H1 (cell line): ENCODE measurements at regions not wholly inside any gene's neighbourhood (a gene's known extent, or its start where the extent isn't known, plus 50 kb on each side); places are given as distances from the start of the nearest gene placed in this dataset.

Experiments
- CTCF ChIA-PET: fragments of 300-600 bp; sonication (Branson Sonifier 250); formaldehyde crosslinking; loops from one replicate; lab custom pipeline; 2021; ENCODE audit not compliant: partially characterized antibody; lab: Charles Lee
- POLR2A ChIA-PET: fragments of 300-600 bp; sonication (Branson Sonifier 250); formaldehyde crosslinking; loops from one replicate; lab custom pipeline; 2021; ENCODE audit warnings: inconsistent platforms; ENCODE audit not compliant: partially characterized antibody; lab: Charles Lee
- DNase-seq, 2 experiments: peaks; one replicate each; pipeline versions ENCODE4 v3.0.0 to v3.0.0-alpha.2; 2010 to 2022; ENCODE audit warnings: low spot score in 2 of 2, low read depth in 1 of 2, mixed read lengths in 1 of 2
- FAIRE-seq: peaks from 2 replicates; lab custom pipeline; 2011; peaks lifted over from hg19 to GRCh38; lab: Jason Lieb, UNC
- H2AFZ ChIP-seq: 2 replicates; pipeline ENCODE4 v1.8.1; 2012; ENCODE audit warnings: low read length, inconsistent platforms
- H2AK5ac ChIP-seq: 2 replicates; pipeline ENCODE4 v1.6.1; 2013; ENCODE audit warnings: low read depth, low read length
- H2BK120ac ChIP-seq: replicated peaks from 2 replicates; pipeline ENCODE3; 2013; ENCODE audit warnings: low read depth, low read length, inconsistent platforms
- H2BK12ac ChIP-seq: 2 replicates; pipeline ENCODE4 v1.6.1; 2013; ENCODE audit warnings: low read depth, low read length
- H2BK15ac ChIP-seq: 2 replicates; pipeline ENCODE4 v1.6.1; 2013; ENCODE audit warnings: low read length
- H2BK20ac ChIP-seq: 2 replicates; pipeline ENCODE4 v1.6.1; 2013; ENCODE audit warnings: low read length
- H2BK5ac ChIP-seq: 2 replicates; pipeline ENCODE4 v1.6.1; 2013; ENCODE audit warnings: low read depth, low read length
- H3K14ac ChIP-seq: 2 replicates; pipeline ENCODE4 v1.6.1; 2013; ENCODE audit warnings: inconsistent platforms; ENCODE audit not compliant: insufficient read length
- H3K18ac ChIP-seq: 2 replicates; pipeline ENCODE4 v1.6.1; 2013; ENCODE audit warnings: low read length; ENCODE audit errors: extremely low read depth
- H3K23ac ChIP-seq: 2 replicates; pipeline ENCODE4 v1.6.1; 2013; ENCODE audit warnings: inconsistent platforms; ENCODE audit not compliant: insufficient read length
- H3K23me2 ChIP-seq: 2 replicates; pipeline ENCODE4 v1.6.1; 2013; ENCODE audit warnings: low read depth, low read length
- H3K27ac ChIP-seq: 2 replicates; pipeline ENCODE4 v1.6.1; 2011; ENCODE audit warnings: low read depth, low read length, inconsistent platforms
- H3K27me3 ChIP-seq, 4 experiments: replicated peaks in 1 of 4; 1 replicate in 1 of 4; 2 replicates in 3 of 4; pipeline versions ENCODE4 v1.6.1 to v1.8.1; 2011 to 2013; ENCODE audit warnings: low read length in 3 of 4, mild to moderate bottlenecking in 3 of 4, inconsistent platforms in 2 of 4, mixed read lengths in 2 of 4, moderate library complexity in 1 of 4; ENCODE audit not compliant: control insufficient read depth in 3 of 4, insufficient read depth in 3 of 4; ENCODE audit errors: extremely low read depth in 1 of 4
- H3K36me3 ChIP-seq, 4 experiments: 2 replicates each; pipeline versions ENCODE4 v1.6.1 to v1.8.1; 2011 to 2013; ENCODE audit warnings: mild to moderate bottlenecking in 4 of 4, low read length in 3 of 4, moderate library complexity in 2 of 4, control low read depth in 1 of 4, inconsistent platforms in 1 of 4; ENCODE audit not compliant: insufficient read depth in 4 of 4, control insufficient read depth in 2 of 4
- H3K4ac ChIP-seq: replicated peaks from 2 replicates; pipeline ENCODE3; 2013; ENCODE audit warnings: low read length, low read depth, mixed read lengths, inconsistent platforms; ENCODE audit not compliant: insufficient read length
- H3K4me1 ChIP-seq, 4 experiments: replicated peaks in 1 of 4; 1 replicate in 1 of 4; 2 replicates in 3 of 4; pipeline versions ENCODE4 v1.6.1 to v1.8.1; 2011 to 2013; ENCODE audit warnings: low read length in 3 of 4, inconsistent platforms in 2 of 4, mixed read lengths in 1 of 4; ENCODE audit not compliant: insufficient read depth in 4 of 4, control insufficient read depth in 3 of 4
- H3K4me2 ChIP-seq, 2 experiments: 2 replicates each; pipeline versions ENCODE4 v1.6.1 to v1.8.1; 2011 to 2013; ENCODE audit warnings: low read depth in 2 of 2, low read length in 2 of 2, control low read depth in 1 of 2, inconsistent platforms in 1 of 2, mild to moderate bottlenecking in 1 of 2; ENCODE audit not compliant: insufficient read depth in 1 of 2
- H3K4me3 ChIP-seq, 4 experiments: fragments of 200-600, 300-600 bp in 1 of 4; sonication (generic), shearing (Covaris generic), sonication (Bioruptor Twin) in 1 of 4; 2 replicates each; pipeline versions ENCODE4 v1.5.1 to v1.8.1; 2011 to 2016; ENCODE audit warnings: low read length in 4 of 4, low read depth in 3 of 4, control low read depth in 2 of 4, inconsistent platforms in 2 of 4, mild to moderate bottlenecking in 2 of 4, mixed read lengths in 1 of 4, moderate library complexity in 1 of 4; ENCODE audit not compliant: insufficient read depth in 2 of 4; ENCODE audit errors: extremely low read depth in 1 of 4
- H3K56ac ChIP-seq: replicated peaks from 2 replicates; pipeline ENCODE3; 2013; ENCODE audit warnings: low read depth, mild to moderate bottlenecking, mixed read lengths, low read length, inconsistent platforms; ENCODE audit not compliant: insufficient read length
- H3K79me1 ChIP-seq: 2 replicates; pipeline ENCODE4 v1.6.1; 2013; ENCODE audit warnings: low read depth, low read length, control low read depth
- H3K79me2 ChIP-seq, 2 experiments: 2 replicates each; pipeline versions ENCODE4 v1.6.1 to v1.8.1; 2012 to 2013; ENCODE audit warnings: low read length in 2 of 2, mild to moderate bottlenecking in 2 of 2, inconsistent platforms in 1 of 2; ENCODE audit not compliant: insufficient read depth in 2 of 2, control insufficient read depth in 1 of 2
- H3K9ac ChIP-seq, 4 experiments: replicated peaks in 1 of 4; 1 replicate in 1 of 4; 2 replicates in 3 of 4; pipeline versions ENCODE4 v1.6.1 to v1.8.1; 2011 to 2013; ENCODE audit warnings: low read depth in 3 of 4, low read length in 3 of 4, control low read depth in 2 of 4, mild to moderate bottlenecking in 2 of 4, moderate library complexity in 2 of 4, inconsistent platforms in 1 of 4; ENCODE audit errors: extremely low read depth in 1 of 4
- H3K9me3 ChIP-seq, 2 experiments: 2 replicates each; pipeline versions ENCODE4 v1.6.1 to v1.8.1; 2012 to 2013; ENCODE audit warnings: mild to moderate bottlenecking in 2 of 2, moderate library complexity in 2 of 2, control low read depth in 1 of 2, inconsistent platforms in 1 of 2, low read depth in 1 of 2, low read length in 1 of 2, mixed read lengths in 1 of 2; ENCODE audit not compliant: insufficient read depth in 2 of 2
- H4K20me1 ChIP-seq, 2 experiments: replicated peaks in 1 of 2; 2 replicates each; pipeline versions ENCODE3 to v1.8.1; 2011 to 2013; ENCODE audit warnings: inconsistent platforms in 2 of 2, low read length in 2 of 2, mild to moderate bottlenecking in 1 of 2; ENCODE audit not compliant: insufficient read depth in 2 of 2, control insufficient read depth in 1 of 2
- H4K5ac ChIP-seq: 2 replicates; pipeline ENCODE4 v1.6.1; 2013; ENCODE audit warnings: low read length, low read depth, mixed read lengths, inconsistent platforms; ENCODE audit not compliant: insufficient read length
- H4K8ac ChIP-seq: 2 replicates; pipeline ENCODE4 v1.8.0; 2013; ENCODE audit warnings: mild to moderate bottlenecking, moderate library complexity, low read length, inconsistent platforms; ENCODE audit not compliant: insufficient read depth; ENCODE audit errors: extremely low read depth
- H4K91ac ChIP-seq: replicated peaks from 2 replicates; pipeline ENCODE3; 2013; ENCODE audit warnings: low read length, mixed read lengths, inconsistent platforms; ENCODE audit not compliant: insufficient read length
- ASH2L ChIP-seq: fragments of 200-600, 300-600 bp; sonication (generic); IDR thresholded peaks from one replicate; pipeline ENCODE4 v1.7.1; 2017; ENCODE audit warnings: low read length
- CBX8 ChIP-seq: fragments of 300-800, 300-1000 bp; sonication (generic); IDR thresholded peaks from 2 replicates; pipeline ENCODE4 v1.7.1; 2016; ENCODE audit warnings: low read depth, low read length, borderline replicate concordance
- CHD2 ChIP-seq: IDR thresholded peaks from 2 replicates; pipeline ENCODE4 v1.6.1; 2012; ENCODE audit warnings: low read length, improper control_type of control experiment
- JUN ChIP-seq: IDR thresholded peaks from 2 replicates; pipeline ENCODE4 v1.6.1; 2011; ENCODE audit warnings: low read depth, mild to moderate bottlenecking, improper control_type of control experiment, low read length
- NANOG ChIP-seq: IDR thresholded peaks from 2 replicates; pipeline ENCODE4 v1.6.1; 2011; ENCODE audit warnings: low read length, low read depth, mild to moderate bottlenecking, inconsistent platforms; ENCODE audit not compliant: insufficient read depth, poor library complexity, severe bottlenecking
- POLR2A ChIP-seq, 2 experiments: IDR thresholded peaks; 1 replicate in 1 of 2; 2 replicates in 1 of 2; pipeline ENCODE4 v1.6.1; 2011; ENCODE audit warnings: low read depth in 2 of 2, low read length in 2 of 2, mild to moderate bottlenecking in 2 of 2; ENCODE audit errors: control extremely low read depth in 1 of 2
- RBBP5 ChIP-seq: IDR thresholded peaks from 2 replicates; pipeline ENCODE4 v1.7.1; 2012; ENCODE audit warnings: low read depth, mild to moderate bottlenecking, inconsistent platforms, low read length, moderate library complexity, borderline replicate concordance
- RFX5 ChIP-seq: IDR thresholded peaks from 2 replicates; pipeline ENCODE4 v1.6.1; 2011; ENCODE audit warnings: low read depth, low read length, improper control_type of control experiment, borderline replicate concordance
- RXRA ChIP-seq: IDR thresholded peaks from 2 replicates; pipeline ENCODE4 v1.6.1; 2011; ENCODE audit warnings: low read depth, mild to moderate bottlenecking, low read length, moderate library complexity; ENCODE audit not compliant: insufficient read depth
- SP1 ChIP-seq: IDR thresholded peaks from 2 replicates; pipeline ENCODE4 v1.6.1; 2011; ENCODE audit warnings: low read depth, low read length
- SUZ12 ChIP-seq: fragments of 200-600 bp; sonication (generic); IDR thresholded peaks from 2 replicates; pipeline ENCODE4 v1.6.1; 2012; ENCODE audit warnings: mild to moderate bottlenecking, inconsistent platforms, low read length, moderate library complexity, mixed read lengths
- TCF12 ChIP-seq: IDR thresholded peaks from 2 replicates; pipeline ENCODE4 v1.6.1; 2011; ENCODE audit warnings: low read depth, mild to moderate bottlenecking, low read length
- TEAD4 ChIP-seq: IDR thresholded peaks from 2 replicates; pipeline ENCODE4 v1.6.1; 2012; ENCODE audit warnings: low read depth, low read length, inconsistent platforms, mixed read lengths
- YY1 ChIP-seq: IDR thresholded peaks from 2 replicates; pipeline ENCODE4 v1.6.1; 2011; ENCODE audit warnings: low read depth, mild to moderate bottlenecking, low read length
- WGBS, 2 experiments: shearing (Covaris generic) in 1 of 2; methylation state at CpG; one replicate each; pipeline versions ENCODE4 v1.1.6 to v1.1.7; 2013 to 2015; ENCODE audit warnings: low lambda C conversion rate in 2 of 2, mixed read lengths in 2 of 2, inconsistent platforms in 1 of 2, low coverage in 1 of 2, missing lambda C conversion rate in 1 of 2; ENCODE audit not compliant: insufficient replicate concordance in 2 of 2, insufficient coverage in 1 of 2, insufficient read length in 1 of 2; ENCODE audit errors: extremely low coverage in 1 of 2, missing lambda C conversion rate in 1 of 2; 5-methylcytosine and 5-hydroxymethylcytosine counted together
- TF ChIP-seq, protein P1 (sequence below): IDR thresholded peaks from 2 replicates; pipeline ENCODE4 v1.6.1; 2012; ENCODE audit warnings: inconsistent platforms
- TF ChIP-seq, protein P2 (sequence below): IDR thresholded peaks from 2 replicates; pipeline ENCODE4 v1.6.1; 2012; ENCODE audit warnings: inconsistent platforms

DNA sequence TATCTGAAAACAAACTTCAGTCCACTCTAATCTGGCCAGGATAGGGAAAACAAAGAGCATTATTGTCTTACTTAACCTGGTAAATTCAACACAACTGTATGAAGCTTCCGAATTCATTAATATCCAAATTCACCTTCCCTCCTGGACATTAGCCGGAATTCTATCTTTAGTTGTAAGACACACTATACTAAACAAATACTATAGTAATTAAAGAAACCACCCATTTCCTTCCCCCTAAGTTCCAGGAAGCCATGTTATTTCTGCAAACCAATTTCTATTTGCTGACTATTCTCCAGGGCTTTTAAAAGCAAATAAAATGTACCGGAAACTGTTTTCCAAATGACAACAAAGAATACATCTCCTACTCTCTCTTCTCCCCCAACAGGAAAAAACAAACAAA is 122.7 kb upstream of the MDM1 start:
- CTCF ChIA-PET: interaction anchor here (0.8 to 0.9 kb wide), 2 partner anchors 9 to 44 kb away, joined by 3 read pairs; no protein-coding TSS in a partner anchor
- TF ChIP-seq RFX5 (no peak), ASH2L (no peak), RBBP5 (no peak), JUN (no peak), RXRA (no peak), CBX8 (no peak), SUZ12 (no peak), TEAD4 (no peak), CHD2 (no peak), TCF12 (no peak), NANOG (no peak), POLR2A (IDR thresholded peaks at IDR 0.05; ENCODE audit: control extremely low read depth in 1 of 2, low read depth in 2 of 2, low read length in 2 of 2) (no peak), SP1 (no peak), YY1 (no peak)
- TF ChIP-seq, protein P1, sequence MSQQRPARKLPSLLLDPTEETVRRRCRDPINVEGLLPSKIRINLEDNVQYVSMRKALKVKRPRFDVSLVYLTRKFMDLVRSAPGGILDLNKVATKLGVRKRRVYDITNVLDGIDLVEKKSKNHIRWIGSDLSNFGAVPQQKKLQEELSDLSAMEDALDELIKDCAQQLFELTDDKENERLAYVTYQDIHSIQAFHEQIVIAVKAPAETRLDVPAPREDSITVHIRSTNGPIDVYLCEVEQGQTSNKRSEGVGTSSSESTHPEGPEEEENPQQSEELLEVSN: no peak
- TF ChIP-seq, protein P2, sequence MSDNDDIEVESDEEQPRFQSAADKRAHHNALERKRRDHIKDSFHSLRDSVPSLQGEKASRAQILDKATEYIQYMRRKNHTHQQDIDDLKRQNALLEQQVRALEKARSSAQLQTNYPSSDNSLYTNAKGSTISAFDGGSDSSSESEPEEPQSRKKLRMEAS: no peak

More for the DNA sequence above, 122.7 kb upstream of the MDM1 start:
- H3K4me1 ChIP-seq: peaks cover 1 to 6% (median 2%) of the 10 kb centered on the region in 4 experiments; a peak in 3 of 7 replicates
- no peak overlapping the region for H2AK5ac ChIP-seq
- H4K5ac ChIP-seq: no peak overlapping the region
- H3K23me2 ChIP-seq: no peaks in the 10 kb centered on the region
- H3K4me3 ChIP-seq: no peak overlapping the region
- no peak overlapping the region for H2AFZ ChIP-seq
- FAIRE-seq: no peak
- POLR2A ChIA-PET: no interaction called here
- H3K27me3 ChIP-seq: no peaks in the 10 kb centered on the region; a peak in 2 of 7 replicates
- H2BK5ac ChIP-seq: no peak overlapping the region
- H4K91ac ChIP-seq: no peak overlapping the region
- H2BK15ac ChIP-seq: no peak overlapping the region
- H3K79me1 ChIP-seq: no peaks in the 10 kb centered on the region
- DNase-seq: no peak
- H3K4me2 ChIP-seq: no peak overlapping the region
- no peaks in the 10 kb centered on the region for H3K36me3 ChIP-seq
- H2BK20ac ChIP-seq: no peak overlapping the region
- no peak overlapping the region for H3K9ac ChIP-seq
- no peak overlapping the region for H3K56ac ChIP-seq
- H4K8ac ChIP-seq: no peak overlapping the region
- no peak overlapping the region for H3K14ac ChIP-seq
- H2BK120ac ChIP-seq: no peak overlapping the region
- H3K79me2 ChIP-seq: no peaks in the 10 kb centered on the region
- no peak overlapping the region for H3K27ac ChIP-seq
- H2BK12ac ChIP-seq: no peak overlapping the region
- H3K23ac ChIP-seq: no peak overlapping the region
- no peaks in the 10 kb centered on the region for H4K20me1 ChIP-seq
- H3K4ac ChIP-seq: no peak overlapping the region
- WGBS, 2 experiments: 77% methylated on average over 3 of the region's 3 CpGs; no CpG with 5 or more reads in 1 of the 2 experiments
- H3K18ac ChIP-seq: no peak overlapping the region
- no peaks in the 10 kb centered on the region for H3K9me3 ChIP-seq
